ENCODE measurements at regions not wholly inside any gene's neighbourhood (a gene's known extent, or its start where the extent isn't known, plus 50 kb on each side); places are given as distances from the start of the nearest gene placed in this dataset.

DNA sequence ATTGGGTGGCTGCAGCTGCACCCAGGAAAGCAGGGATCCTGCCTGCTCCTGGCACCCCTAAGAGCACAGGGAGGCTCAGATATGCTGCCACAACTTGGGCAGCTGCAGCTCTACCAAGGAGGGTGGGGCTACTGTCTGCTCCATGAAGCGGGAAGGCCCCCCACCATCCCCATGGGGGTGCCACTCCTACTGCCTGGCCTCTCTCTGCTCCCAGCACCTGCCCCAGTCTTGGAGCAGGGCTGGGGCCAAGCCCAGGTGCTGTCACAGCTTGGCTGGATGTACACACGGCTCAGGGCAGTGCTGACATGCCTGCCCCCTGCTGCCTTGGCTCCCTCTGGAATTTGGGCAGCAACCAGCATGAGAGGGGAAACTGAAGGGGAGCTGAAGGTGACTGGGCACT lies 214.7 kb upstream of the PLPPR1 start (continued):
- TF ChIP-seq, protein P1, sequence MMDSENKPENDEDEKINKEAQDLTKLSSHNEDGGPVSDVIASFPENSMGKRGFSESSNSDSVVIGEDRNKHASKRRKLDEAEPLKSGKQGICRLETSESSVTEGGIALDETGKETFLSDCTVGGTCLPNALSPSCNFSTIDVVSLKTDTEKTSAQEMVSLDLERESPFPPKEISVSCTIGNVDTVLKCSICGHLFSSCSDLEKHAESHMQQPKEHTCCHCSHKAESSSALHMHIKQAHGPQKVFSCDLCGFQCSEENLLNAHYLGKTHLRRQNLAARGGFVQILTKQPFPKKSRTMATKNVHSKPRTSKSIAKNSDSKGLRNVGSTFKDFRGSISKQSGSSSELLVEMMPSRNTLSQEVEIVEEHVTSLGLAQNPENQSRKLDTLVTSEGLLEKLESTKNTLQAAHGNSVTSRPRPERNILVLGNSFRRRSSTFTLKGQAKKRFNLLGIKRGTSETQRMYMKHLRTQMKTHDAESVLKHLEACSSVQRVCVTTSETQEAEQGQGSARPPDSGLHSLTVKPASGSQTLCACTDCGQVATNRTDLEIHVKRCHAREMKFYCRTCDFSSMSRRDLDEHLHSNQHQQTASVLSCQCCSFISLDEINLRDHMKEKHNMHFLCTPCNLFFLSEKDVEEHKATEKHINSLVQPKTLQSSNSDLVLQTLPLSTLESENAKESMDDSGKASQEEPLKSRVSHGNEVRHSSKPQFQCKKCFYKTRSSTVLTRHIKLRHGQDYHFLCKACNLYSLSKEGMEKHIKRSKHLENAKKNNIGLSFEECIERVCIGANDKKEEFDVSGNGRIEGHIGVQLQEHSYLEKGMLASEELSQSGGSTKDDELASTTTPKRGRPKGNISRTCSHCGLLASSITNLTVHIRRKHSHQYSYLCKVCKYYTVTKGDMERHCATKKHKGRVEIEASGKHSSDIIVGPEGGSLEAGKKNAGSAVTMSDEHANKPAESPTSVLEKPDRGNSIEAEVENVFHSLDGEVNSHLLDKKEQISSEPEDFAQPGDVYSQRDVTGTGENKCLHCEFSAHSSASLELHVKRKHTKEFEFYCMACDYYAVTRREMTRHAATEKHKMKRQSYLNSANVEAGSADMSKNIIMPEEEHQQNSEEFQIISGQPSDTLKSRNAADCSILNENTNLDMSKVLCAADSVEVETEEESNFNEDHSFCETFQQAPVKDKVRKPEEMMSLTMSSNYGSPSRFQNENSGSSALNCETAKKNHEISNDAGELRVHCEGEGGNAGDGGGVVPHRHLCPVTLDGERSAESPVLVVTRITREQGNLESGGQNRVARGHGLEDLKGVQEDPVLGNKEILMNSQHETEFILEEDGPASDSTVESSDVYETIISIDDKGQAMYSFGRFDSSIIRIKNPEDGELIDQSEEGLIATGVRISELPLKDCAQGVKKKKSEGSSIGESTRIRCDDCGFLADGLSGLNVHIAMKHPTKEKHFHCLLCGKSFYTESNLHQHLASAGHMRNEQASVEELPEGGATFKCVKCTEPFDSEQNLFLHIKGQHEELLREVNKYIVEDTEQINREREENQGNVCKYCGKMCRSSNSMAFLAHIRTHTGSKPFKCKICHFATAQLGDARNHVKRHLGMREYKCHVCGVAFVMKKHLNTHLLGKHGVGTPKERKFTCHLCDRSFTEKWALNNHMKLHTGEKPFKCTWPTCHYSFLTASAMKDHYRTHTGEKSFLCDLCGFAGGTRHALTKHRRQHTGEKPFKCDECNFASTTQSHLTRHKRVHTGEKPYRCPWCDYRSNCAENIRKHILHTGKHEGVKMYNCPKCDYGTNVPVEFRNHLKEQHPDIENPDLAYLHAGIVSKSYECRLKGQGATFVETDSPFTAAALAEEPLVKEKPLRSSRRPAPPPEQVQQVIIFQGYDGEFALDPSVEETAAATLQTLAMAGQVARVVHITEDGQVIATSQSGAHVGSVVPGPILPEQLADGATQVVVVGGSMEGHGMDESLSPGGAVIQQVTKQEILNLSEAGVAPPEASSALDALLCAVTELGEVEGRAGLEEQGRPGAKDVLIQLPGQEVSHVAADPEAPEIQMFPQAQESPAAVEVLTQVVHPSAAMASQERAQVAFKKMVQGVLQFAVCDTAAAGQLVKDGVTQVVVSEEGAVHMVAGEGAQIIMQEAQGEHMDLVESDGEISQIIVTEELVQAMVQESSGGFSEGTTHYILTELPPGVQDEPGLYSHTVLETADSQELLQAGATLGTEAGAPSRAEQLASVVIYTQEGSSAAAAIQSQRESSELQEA (CRISPR knock-in tag; IDR thresholded peaks at IDR 0.05; ENCODE audit: not compliant biosample characterization), result no peak
- TF ChIP-seq ZNF605 (CRISPR knock-in tag; IDR thresholded peaks at IDR 0.05) (no peak), TBL1XR1 (IDR thresholded peaks at IDR 0.05; ENCODE audit: borderline replicate concordance, low read length, partially characterized antibody) (no peak), FOXK2 (IDR thresholded peaks at IDR 0.05) (no peak), FOXM1 (CRISPR knock-in tag; IDR thresholded peaks at IDR 0.05) (no peak), ZNF530 (CRISPR knock-in tag; IDR thresholded peaks at IDR 0.05; ENCODE audit: low read depth) (no peak), ZNF83 (CRISPR knock-in tag; IDR thresholded peaks at IDR 0.05; ENCODE audit: borderline replicate concordance) (no peak), ASH2L (IDR thresholded peaks at IDR 0.05; ENCODE audit: insufficient read length, low read depth, low read length) (no peak), CHD4 (IDR thresholded peaks at IDR 0.05; ENCODE audit: borderline replicate concordance, low read length) (no peak), ZNF17 (CRISPR knock-in tag; IDR thresholded peaks at IDR 0.05) (no peak), NFE2 (CRISPR knock-in tag; IDR thresholded peaks at IDR 0.05) (no peak)
- TF ChIP-seq, protein P2, sequence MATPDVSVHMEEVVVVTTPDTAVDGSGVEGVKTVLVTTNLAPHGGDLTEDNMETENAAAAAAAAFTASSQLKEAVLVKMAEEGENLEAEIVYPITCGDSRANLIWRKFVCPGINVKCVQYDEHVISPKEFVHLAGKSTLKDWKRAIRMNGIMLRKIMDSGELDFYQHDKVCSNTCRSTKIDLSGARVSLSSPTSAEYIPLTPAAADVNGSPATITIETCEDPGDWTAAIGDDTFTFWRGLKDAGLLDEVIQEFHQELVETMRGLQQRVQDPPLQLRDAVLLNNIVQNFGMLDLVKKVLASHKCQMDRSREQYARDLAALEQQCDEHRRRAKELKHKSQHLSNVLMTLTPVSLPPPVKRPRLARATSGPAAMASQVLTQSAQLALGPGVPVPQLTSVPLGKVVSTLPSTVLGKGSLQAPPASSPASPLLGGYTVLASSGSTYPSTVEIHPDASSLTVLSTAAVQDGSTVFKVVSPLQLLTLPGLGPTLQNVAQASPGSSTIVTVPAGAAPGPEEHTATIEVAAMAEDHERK (CRISPR knock-in tag; IDR thresholded peaks at IDR 0.05; ENCODE audit: low read depth), result no peak
- TF ChIP-seq, protein P3, sequence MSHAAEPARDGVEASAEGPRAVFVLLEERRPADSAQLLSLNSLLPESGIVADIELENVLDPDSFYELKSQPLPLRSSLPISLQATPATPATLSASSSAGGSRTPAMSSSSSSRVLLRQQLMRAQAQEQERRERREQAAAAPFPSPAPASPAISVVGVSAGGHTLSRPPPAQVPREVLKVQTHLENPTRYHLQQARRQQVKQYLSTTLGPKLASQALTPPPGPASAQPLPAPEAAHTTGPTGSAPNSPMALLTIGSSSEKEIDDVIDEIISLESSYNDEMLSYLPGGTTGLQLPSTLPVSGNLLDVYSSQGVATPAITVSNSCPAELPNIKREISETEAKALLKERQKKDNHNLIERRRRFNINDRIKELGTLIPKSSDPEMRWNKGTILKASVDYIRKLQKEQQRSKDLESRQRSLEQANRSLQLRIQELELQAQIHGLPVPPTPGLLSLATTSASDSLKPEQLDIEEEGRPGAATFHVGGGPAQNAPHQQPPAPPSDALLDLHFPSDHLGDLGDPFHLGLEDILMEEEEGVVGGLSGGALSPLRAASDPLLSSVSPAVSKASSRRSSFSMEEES (CRISPR knock-in tag; IDR thresholded peaks at IDR 0.05), result no peak
- TF ChIP-seq, protein P4, sequence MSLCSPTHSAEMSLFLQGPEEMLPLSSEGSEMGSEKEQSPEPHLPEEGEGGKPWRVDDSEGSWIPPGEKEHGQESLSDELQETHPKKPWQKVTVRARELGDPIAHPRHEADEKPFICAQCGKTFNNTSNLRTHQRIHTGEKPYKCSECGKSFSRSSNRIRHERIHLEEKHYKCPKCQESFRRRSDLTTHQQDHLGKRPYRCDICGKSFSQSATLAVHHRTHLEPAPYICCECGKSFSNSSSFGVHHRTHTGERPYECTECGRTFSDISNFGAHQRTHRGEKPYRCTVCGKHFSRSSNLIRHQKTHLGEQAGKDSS (CRISPR knock-in tag; IDR thresholded peaks at IDR 0.05; ENCODE audit: borderline replicate concordance, low read depth), result no peak
- TF ChIP-seq, protein P5, sequence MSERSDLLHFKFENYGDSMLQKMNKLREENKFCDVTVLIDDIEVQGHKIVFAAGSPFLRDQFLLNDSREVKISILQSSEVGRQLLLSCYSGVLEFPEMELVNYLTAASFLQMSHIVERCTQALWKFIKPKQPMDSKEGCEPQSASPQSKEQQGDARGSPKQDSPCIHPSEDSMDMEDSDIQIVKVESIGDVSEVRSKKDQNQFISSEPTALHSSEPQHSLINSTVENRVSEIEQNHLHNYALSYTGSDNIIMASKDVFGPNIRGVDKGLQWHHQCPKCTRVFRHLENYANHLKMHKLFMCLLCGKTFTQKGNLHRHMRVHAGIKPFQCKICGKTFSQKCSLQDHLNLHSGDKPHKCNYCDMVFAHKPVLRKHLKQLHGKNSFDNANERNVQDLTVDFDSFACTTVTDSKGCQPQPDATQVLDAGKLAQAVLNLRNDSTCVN (CRISPR knock-in tag; IDR thresholded peaks at IDR 0.05; ENCODE audit: borderline replicate concordance), result no peak

All from HepG2 (cell line).